Bronchial epithelial cell (primary cell): ENCODE measurements at regions not wholly inside any gene's neighbourhood (a gene's known extent, or its start where the extent isn't known, plus 50 kb on each side); places are given as distances from the start of the nearest gene placed in this dataset.

Experiments
- DNase-seq: peaks from one replicate; pipeline ENCODE4 v3.0.0-alpha.2; 2010; ENCODE audit warnings: low read depth
- FAIRE-seq: peaks from 2 replicates; lab custom pipeline; 2011; peaks lifted over from hg19 to GRCh38; lab: Jason Lieb, UNC
- H3K27me3 ChIP-seq: 2 replicates; pipeline ENCODE4 v1.5.1; 2011; ENCODE audit warnings: low read length; ENCODE audit not compliant: control insufficient read depth, insufficient read depth
- H3K36me3 ChIP-seq: 2 replicates; pipeline ENCODE4 v1.5.1; 2011; ENCODE audit warnings: low read length; ENCODE audit not compliant: control insufficient read depth, insufficient read depth
- H3K4me3 ChIP-seq: 2 replicates; pipeline ENCODE4 v1.5.1; 2011; ENCODE audit warnings: mild to moderate bottlenecking, low read depth, low read length, control low read depth
- TF ChIP-seq, protein P1 (sequence below): IDR thresholded peaks from 2 replicates; pipeline ENCODE4 v1.5.1; 2011; ENCODE audit warnings: mild to moderate bottlenecking, moderate library complexity, low read length, control low read depth, inconsistent platforms; ENCODE audit not compliant: insufficient read depth, severe bottlenecking

DNA sequence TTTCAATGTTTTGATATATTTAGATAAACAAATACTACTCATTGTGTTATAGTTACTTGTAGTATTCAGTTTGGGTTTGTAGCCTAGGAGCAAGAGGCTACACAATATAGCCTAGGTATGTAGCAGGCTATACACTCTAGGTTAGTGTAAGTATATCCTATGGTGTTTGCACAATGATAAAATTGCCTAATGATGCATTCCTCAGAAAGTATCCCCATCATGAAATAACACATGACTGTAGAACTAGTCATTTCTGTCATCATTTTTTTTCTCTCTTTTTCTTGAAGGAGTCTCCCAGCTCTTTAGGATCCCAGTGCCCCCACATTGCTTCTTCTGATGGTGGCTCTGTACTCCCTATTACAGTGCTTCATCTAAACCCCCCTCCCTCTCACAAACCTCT, 157.7 kb upstream of the CADPS start:
- FAIRE-seq: no peak
- peak; percentile 18 for DNase-seq
- Histone ChIP-seq H3K27me3 (no peaks in the 10 kb centered on the region), H3K36me3 (no peaks in the 10 kb centered on the region), H3K4me3 (no peak overlapping the region)
- TF ChIP-seq, protein P1, sequence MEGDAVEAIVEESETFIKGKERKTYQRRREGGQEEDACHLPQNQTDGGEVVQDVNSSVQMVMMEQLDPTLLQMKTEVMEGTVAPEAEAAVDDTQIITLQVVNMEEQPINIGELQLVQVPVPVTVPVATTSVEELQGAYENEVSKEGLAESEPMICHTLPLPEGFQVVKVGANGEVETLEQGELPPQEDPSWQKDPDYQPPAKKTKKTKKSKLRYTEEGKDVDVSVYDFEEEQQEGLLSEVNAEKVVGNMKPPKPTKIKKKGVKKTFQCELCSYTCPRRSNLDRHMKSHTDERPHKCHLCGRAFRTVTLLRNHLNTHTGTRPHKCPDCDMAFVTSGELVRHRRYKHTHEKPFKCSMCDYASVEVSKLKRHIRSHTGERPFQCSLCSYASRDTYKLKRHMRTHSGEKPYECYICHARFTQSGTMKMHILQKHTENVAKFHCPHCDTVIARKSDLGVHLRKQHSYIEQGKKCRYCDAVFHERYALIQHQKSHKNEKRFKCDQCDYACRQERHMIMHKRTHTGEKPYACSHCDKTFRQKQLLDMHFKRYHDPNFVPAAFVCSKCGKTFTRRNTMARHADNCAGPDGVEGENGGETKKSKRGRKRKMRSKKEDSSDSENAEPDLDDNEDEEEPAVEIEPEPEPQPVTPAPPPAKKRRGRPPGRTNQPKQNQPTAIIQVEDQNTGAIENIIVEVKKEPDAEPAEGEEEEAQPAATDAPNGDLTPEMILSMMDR: no peak

DNA sequence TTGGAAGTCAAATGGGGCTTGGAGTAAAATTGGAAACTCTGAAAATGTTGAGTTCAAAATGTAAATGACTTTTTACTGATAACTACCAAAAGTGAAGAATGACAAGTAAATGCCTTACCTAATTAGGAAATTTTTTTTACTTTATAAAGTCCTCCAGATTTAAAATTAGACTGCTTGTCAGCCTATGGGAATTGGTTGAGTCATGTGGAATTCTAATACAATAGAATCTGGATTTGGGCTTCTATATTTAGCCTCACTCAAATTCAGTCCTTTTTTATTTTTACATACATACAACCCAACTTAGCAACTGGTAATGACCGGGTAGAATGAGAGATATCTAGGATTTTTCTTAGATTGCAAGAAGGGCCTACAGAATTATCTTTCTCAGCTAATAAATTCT, 158.9 kb upstream of the CADPS start:
- Histone ChIP-seq H3K4me3 (no peak overlapping the region), H3K36me3 (no peaks in the 10 kb centered on the region), H3K27me3 (no peaks in the 10 kb centered on the region)
- DNase-seq: no peak
- FAIRE-seq: no peak
- TF ChIP-seq, protein P1: no peak

DNA sequence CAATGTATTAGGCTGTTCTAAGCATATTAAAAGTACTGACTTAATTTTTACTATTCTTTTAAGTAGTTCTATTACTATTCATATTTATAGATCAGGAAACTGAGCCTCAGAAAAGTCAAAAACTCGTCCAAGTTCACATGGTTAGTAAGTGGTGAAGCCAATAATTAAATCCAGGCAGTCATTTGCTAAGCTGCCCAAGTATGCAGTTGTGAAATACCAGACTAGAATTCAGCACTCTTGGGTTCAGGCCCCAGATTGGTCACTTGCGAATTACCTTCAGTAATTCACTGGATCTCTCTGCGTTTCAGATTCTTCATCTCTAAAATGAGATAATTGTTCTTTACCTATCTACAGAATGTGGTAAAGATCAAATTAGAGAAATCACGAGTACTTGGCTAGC, 161.9 kb upstream of the CADPS start:
- TF ChIP-seq, protein P1: no peak
- no peaks in the 10 kb centered on the region for H3K36me3 ChIP-seq
- FAIRE-seq: no peak
- no peaks in the 10 kb centered on the region for H3K27me3 ChIP-seq
- DNase-seq: no peak
- no peak overlapping the region for H3K4me3 ChIP-seq

DNA sequence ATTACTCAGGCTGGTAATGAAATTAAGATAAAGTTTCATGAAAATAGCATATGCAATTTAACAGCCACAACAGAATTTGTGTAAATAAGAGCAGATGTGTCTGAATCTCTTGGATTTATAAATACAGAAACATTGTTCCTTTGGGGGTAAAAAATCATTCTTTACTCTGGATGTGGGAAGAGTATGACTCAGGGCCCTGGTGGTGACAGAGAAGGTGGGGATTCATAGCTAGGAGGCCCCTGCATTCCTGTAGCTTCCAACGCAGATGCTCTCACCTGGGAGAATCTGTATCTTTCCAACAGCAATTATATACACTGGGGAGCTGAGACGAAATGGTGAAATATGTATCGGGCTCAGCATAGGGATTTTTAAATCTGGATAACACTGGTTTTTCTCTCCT, 167.6 kb upstream of the CADPS start:
- DNase-seq (no peak), FAIRE-seq (no peak)
- Histone ChIP-seq H3K36me3 (no peaks in the 10 kb centered on the region), H3K27me3 (no peaks in the 10 kb centered on the region), H3K4me3 (no peak overlapping the region)
- TF ChIP-seq, protein P1: no peak

DNA sequence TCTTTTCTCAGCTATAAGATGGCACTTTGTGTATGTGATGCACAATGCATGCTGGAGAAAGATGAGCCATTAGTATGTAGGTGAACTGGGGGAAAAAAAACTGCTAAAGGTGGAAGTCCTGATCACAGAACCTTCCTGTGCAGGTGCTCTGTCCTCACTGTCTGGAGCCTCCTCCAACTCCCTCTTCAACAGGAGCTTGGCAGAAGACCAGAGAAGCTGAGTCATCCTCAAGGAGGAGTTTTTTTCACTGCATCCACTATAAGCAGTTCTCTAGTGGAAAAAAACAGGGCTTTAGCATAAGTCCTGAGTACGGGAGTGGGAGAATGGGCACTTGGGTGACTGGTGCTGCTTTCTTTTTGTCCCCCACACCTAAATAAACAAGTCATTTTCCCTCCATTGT, 168.4 kb upstream of the CADPS start:
- DNase-seq (peak; percentile 62), FAIRE-seq (no peak)
- TF ChIP-seq, protein P1: no peak

DNA sequence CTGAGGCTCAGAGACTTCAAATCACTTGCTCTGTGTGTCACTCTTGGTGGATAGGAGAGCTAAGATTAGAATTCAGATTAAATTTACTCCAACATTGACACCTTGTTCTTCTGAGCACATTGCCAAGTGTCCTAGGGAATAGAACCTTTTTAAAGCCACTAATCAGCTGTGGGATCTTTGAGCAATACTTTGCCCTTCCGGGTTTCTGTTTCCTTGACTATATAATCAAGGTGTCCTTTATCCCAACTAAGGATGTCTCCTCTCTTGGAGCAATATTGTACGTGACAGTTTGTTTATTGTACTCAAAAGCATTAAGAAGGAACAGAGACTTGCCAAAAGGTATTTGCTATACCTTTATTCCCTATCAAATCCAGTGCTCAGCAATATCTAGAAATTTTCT, 170.9 kb upstream of the CADPS start:
- no peaks in the 10 kb centered on the region for H3K27me3 ChIP-seq
- H3K36me3 ChIP-seq: no peaks in the 10 kb centered on the region
- H3K4me3 ChIP-seq: no peak overlapping the region
- FAIRE-seq: no peak
- TF ChIP-seq, protein P1: no peak
- DNase-seq: no peak

More for the DNA sequence above, 168.4 kb upstream of the CADPS start:
- Histone ChIP-seq H3K27me3 (no peaks in the 10 kb centered on the region), H3K4me3 (no peak overlapping the region), H3K36me3 (no peaks in the 10 kb centered on the region)
